IMR-90 (cell line): ENCODE measurements at regions not wholly inside any gene's neighbourhood (a gene's known extent, or its start where the extent isn't known, plus 50 kb on each side); places are given as distances from the start of the nearest gene placed in this dataset.

Source experiments
- ATAC-seq: fragments of 200-7000 bp; cut with Tn5 transposase; 2 replicates; pipeline ENCODE4 v1.9.1; 2020; ENCODE audit warnings: low read depth, mild to moderate bottlenecking, moderate library complexity
- BruUV-seq: library from RNA; stranded (reverse); fragments of 400-500 nt; replicated peaks from 2 replicates; lab custom pipeline; 2021; lab: Mats Ljungman, UMichigan
- CTCF ChIA-PET: fragments of 300-600 bp; formaldehyde crosslinking; extraction: SDS; loops from one replicate; lab custom pipeline; 2021; ENCODE audit warnings: antibody characterized with exemption; lab: Yijun Ruan, JAX
- POLR2A ChIA-PET: fragments of 300-600 bp; sonication (Branson Sonifier 250); formaldehyde crosslinking; loops from one replicate; lab custom pipeline; 2022; ENCODE audit warnings: antibody characterized with exemption; ENCODE audit not compliant: unreplicated experiment; lab: Charles Lee
- DNase-seq: peaks from one replicate; pipeline ENCODE4 v3.0.0; 2013
- H2AFZ ChIP-seq: replicated peaks from 2 replicates; pipeline ENCODE3; 2013; ENCODE audit warnings: low read length, mild to moderate bottlenecking; ENCODE audit not compliant: poor library complexity
- H2AK5ac ChIP-seq: 2 replicates; pipeline ENCODE4 v1.6.1; 2013; ENCODE audit warnings: low read depth, low read length, inconsistent platforms
- H2AK9ac ChIP-seq: replicated peaks from 2 replicates; pipeline ENCODE3; 2013; ENCODE audit warnings: mild to moderate bottlenecking, low read depth, low read length, moderate library complexity; ENCODE audit not compliant: poor library complexity
- H2BK120ac ChIP-seq: 2 replicates; pipeline ENCODE4 v1.6.1; 2013; ENCODE audit warnings: low read depth, low read length, inconsistent platforms
- H2BK15ac ChIP-seq: 3 replicates; pipeline ENCODE4 v1.6.1; 2013; ENCODE audit warnings: low read depth, low read length, inconsistent platforms
- H2BK20ac ChIP-seq: 2 replicates; pipeline ENCODE4 v1.6.1; 2013; ENCODE audit warnings: low read depth, mild to moderate bottlenecking, inconsistent platforms, low read length, moderate library complexity
- H2BK5ac ChIP-seq: 2 replicates; pipeline ENCODE4 v1.6.1; 2013; ENCODE audit warnings: mild to moderate bottlenecking, low read depth, low read length, inconsistent platforms; ENCODE audit not compliant: poor library complexity, severe bottlenecking
- H3K14ac ChIP-seq: replicated peaks from 2 replicates; pipeline ENCODE4 v1.6.1; 2013; ENCODE audit warnings: low read depth, low read length, inconsistent platforms
- H3K18ac ChIP-seq: 2 replicates; pipeline ENCODE4 v1.6.1; 2013; ENCODE audit warnings: low read depth, low read length, control low read depth
- H3K23ac ChIP-seq: 2 replicates; pipeline ENCODE4 v1.6.1; 2013; ENCODE audit warnings: low read depth, low read length, inconsistent platforms
- H3K27ac ChIP-seq: 2 replicates; pipeline ENCODE4 v1.5.1; 2013; ENCODE audit warnings: mild to moderate bottlenecking, control low read depth, low read length; ENCODE audit not compliant: insufficient read depth
- H3K27me3 ChIP-seq: 2 replicates; pipeline ENCODE4 v1.6.1; 2013; ENCODE audit warnings: low read length; ENCODE audit not compliant: control insufficient read depth, insufficient read depth
- H3K36me3 ChIP-seq: 2 replicates; pipeline ENCODE4 v1.6.1; 2013; ENCODE audit warnings: low read length, mixed read lengths; ENCODE audit not compliant: control insufficient read depth, insufficient read depth
- H3K4ac ChIP-seq: 2 replicates; pipeline ENCODE4 v1.6.1; 2013; ENCODE audit warnings: low read depth, low read length, inconsistent platforms
- H3K4me1 ChIP-seq: 2 replicates; pipeline ENCODE4 v1.6.1; 2013; ENCODE audit warnings: low read length, mixed read lengths; ENCODE audit not compliant: control insufficient read depth, insufficient read depth
- H3K4me2 ChIP-seq: 2 replicates; pipeline ENCODE4 v1.6.1; 2013; ENCODE audit warnings: low read depth, mild to moderate bottlenecking, control low read depth, low read length, moderate library complexity
- H3K4me3 ChIP-seq: 2 replicates; pipeline ENCODE4 v1.5.1; 2013; ENCODE audit warnings: low read depth, mild to moderate bottlenecking, control low read depth, low read length, moderate library complexity; ENCODE audit not compliant: insufficient read depth
- H3K56ac ChIP-seq: 2 replicates; pipeline ENCODE4 v1.6.1; 2013; ENCODE audit warnings: low read length, inconsistent platforms; ENCODE audit not compliant: insufficient read depth; ENCODE audit errors: extremely low read depth
- H3K79me1 ChIP-seq, 2 experiments: 2 replicates each; pipeline ENCODE4 v1.6.1; 2013; ENCODE audit warnings: low read length in 2 of 2, inconsistent platforms in 1 of 2, low read depth in 1 of 2
- H3K9ac ChIP-seq: 2 replicates; pipeline ENCODE4 v1.6.1; 2013; ENCODE audit warnings: low read depth, low read length, control low read depth
- H3K9me1 ChIP-seq: 2 replicates; pipeline ENCODE4 v1.6.1; 2013; ENCODE audit warnings: low read length, inconsistent platforms; ENCODE audit not compliant: insufficient read depth
- H3K9me3 ChIP-seq: 2 replicates; pipeline ENCODE4 v1.6.1; 2013; ENCODE audit warnings: low read length; ENCODE audit not compliant: control insufficient read depth, insufficient read depth
- H4K20me1 ChIP-seq: 2 replicates; pipeline ENCODE4 v1.6.1; 2013; ENCODE audit warnings: low read length, inconsistent platforms; ENCODE audit not compliant: insufficient read depth
- H4K5ac ChIP-seq: 2 replicates; pipeline ENCODE4 v1.6.1; 2013; ENCODE audit warnings: mild to moderate bottlenecking, low read depth, low read length, control low read depth
- H4K8ac ChIP-seq, 2 experiments: 2 replicates each; pipeline ENCODE4 v1.6.1; 2013; ENCODE audit warnings: low read depth in 2 of 2, low read length in 2 of 2, control low read depth in 1 of 2, inconsistent platforms in 1 of 2
- H4K91ac ChIP-seq: 2 replicates; pipeline ENCODE4 v1.6.1; 2013; ENCODE audit warnings: low read depth, low read length, inconsistent platforms; ENCODE audit not compliant: insufficient read depth
- BHLHE40 ChIP-seq: fragments of 150-350 bp; IDR thresholded peaks from 2 replicates; pipeline ENCODE4 v1.6.1; 2016; ENCODE audit warnings: mild to moderate bottlenecking, low read depth, low read length
- CEBPB ChIP-seq: IDR thresholded peaks from 2 replicates; pipeline ENCODE4 v1.6.1; 2012; ENCODE audit warnings: low read depth, low read length, improper control_type of control experiment
- CHD1 ChIP-seq: IDR thresholded peaks from 2 replicates; pipeline ENCODE4 v1.6.1; 2012; ENCODE audit warnings: low read depth, low read length, improper control_type of control experiment
- FOS ChIP-seq: fragments of 150-350 bp; IDR thresholded peaks from 2 replicates; pipeline ENCODE4 v1.6.1; 2016; ENCODE audit warnings: low read depth, low read length
- MAFK ChIP-seq: IDR thresholded peaks from 2 replicates; pipeline ENCODE4 v1.6.1; 2012; ENCODE audit warnings: low read depth, low read length, improper control_type of control experiment
- MXI1 ChIP-seq: IDR thresholded peaks from 2 replicates; pipeline ENCODE4 v1.6.1; 2012; ENCODE audit warnings: low read depth, mild to moderate bottlenecking, low read length, moderate library complexity, borderline replicate concordance
- NFE2L2 ChIP-seq: fragments of 150-350 bp; IDR thresholded peaks from 2 replicates; pipeline ENCODE4 v1.6.1; 2016; ENCODE audit warnings: low read depth, mild to moderate bottlenecking, low read length
- RAD21 ChIP-seq: IDR thresholded peaks from 2 replicates; pipeline ENCODE4 v1.6.1; 2012; ENCODE audit warnings: low read length, improper control_type of control experiment
- RCOR1 ChIP-seq: IDR thresholded peaks from 2 replicates; pipeline ENCODE4 v1.6.1; 2012; ENCODE audit warnings: mild to moderate bottlenecking, low read length, improper control_type of control experiment; ENCODE audit not compliant: insufficient replicate concordance
- RFX5 ChIP-seq: IDR thresholded peaks from 2 replicates; pipeline ENCODE4 v1.8.0; 2012; ENCODE audit warnings: low read depth, mild to moderate bottlenecking, low read length, moderate library complexity
- SMC3 ChIP-seq: fragments of 150-350 bp; IDR thresholded peaks from 2 replicates; pipeline ENCODE4 v1.6.1; 2016; ENCODE audit warnings: low read depth, mild to moderate bottlenecking, antibody characterized with exemption, low read length, moderate library complexity
- WGBS, 2 experiments: methylation state at CpG; one replicate each; pipeline versions ENCODE4 v1.1.5 to v1.1.7; 2013; ENCODE audit warnings: missing lambda C conversion rate in 2 of 2; ENCODE audit not compliant: insufficient read length in 1 of 2; ENCODE audit errors: extremely low coverage in 2 of 2; 5-methylcytosine and 5-hydroxymethylcytosine counted together
- dilution Hi-C: fragments of 300-500 bp; cut with HindIII; formaldehyde crosslinking; loops from one replicate; pipeline ENCODE4 v1.14.3; 2018; ENCODE audit warnings: low sequenced_read_pairs; ENCODE audit not compliant: unreplicated experiment
- in situ Hi-C: fragments of 300-500 bp; cut with MboI; formaldehyde crosslinking; loops from 3 replicates; pipeline ENCODE4 v1.14.3; 2019; ENCODE audit warnings: low sequenced_read_pairs, inconsistent platforms, mixed read lengths
- intact Hi-C: fragments of 100-400 bp; cut with micrococcal nuclease; formaldehyde crosslinking; loops from 2 replicates; pipeline ENCODE4 v1.10.0; 2022
- TF ChIP-seq, protein P1 (sequence below): conservative IDR thresholded peaks from 2 replicates; pipeline ENCODE4 v1.5.1; 2012; ENCODE audit warnings: mild to moderate bottlenecking, low read depth, low read length, improper control_type of control experiment
- TF ChIP-seq, protein P2 (sequence below): fragments of 150-350 bp; IDR thresholded peaks from 2 replicates; pipeline ENCODE4 v1.6.1; 2017; ENCODE audit warnings: mild to moderate bottlenecking, antibody characterized with exemption, low read length, low read depth
- TF ChIP-seq, protein P3 (sequence below): fragments of 150-350 bp; IDR thresholded peaks from 2 replicates; pipeline ENCODE4 v1.6.1; 2016; ENCODE audit warnings: low read depth, mild to moderate bottlenecking, low read length, moderate library complexity, borderline replicate concordance

DNA sequence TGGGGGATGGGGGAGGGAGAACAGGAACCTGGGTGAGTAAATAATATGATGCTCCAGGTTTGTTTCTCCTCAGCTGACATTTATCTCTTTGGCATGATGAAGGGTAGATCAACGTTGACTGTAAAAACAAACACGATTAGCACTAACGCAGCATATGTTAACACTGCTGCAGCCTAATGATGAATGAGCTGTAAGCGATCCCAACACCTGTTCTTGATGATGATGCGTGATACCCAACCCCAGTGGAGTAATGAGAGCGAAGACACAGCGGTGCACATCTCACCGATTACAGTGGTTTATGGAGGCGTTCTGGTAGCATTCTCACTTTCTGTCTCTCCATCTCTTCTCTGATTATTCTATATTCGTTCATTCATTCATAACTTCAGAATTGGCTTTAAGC lies 640.4 kb downstream of the USP25 start:
- no peaks in the 10 kb centered on the region for H3K79me1 ChIP-seq
- no peak overlapping the region for H2BK15ac ChIP-seq
- H2BK20ac ChIP-seq: no peak overlapping the region
- ChIA-PET POLR2A (no interaction called here), CTCF (no interaction called here)
- no peak overlapping the region for H2AFZ ChIP-seq
- H4K91ac ChIP-seq: no peak overlapping the region
- no peaks in the 10 kb centered on the region for H3K9me1 ChIP-seq
- no peak overlapping the region for H2AK5ac ChIP-seq
- H3K14ac ChIP-seq: no peak overlapping the region
- no peaks in the 10 kb centered on the region for H3K4me1 ChIP-seq
- no peaks in the 10 kb centered on the region for H3K36me3 ChIP-seq
- no peak overlapping the region for H3K27ac ChIP-seq
- H2AK9ac ChIP-seq: no peak overlapping the region
- no peak overlapping the region for H3K4me3 ChIP-seq
- no peaks in the 10 kb centered on the region for H3K27me3 ChIP-seq
- H3K9me3 ChIP-seq: no peaks in the 10 kb centered on the region
- no CpG with 5 or more reads among the region's 10 CpGs for WGBS, 2 experiments
- no peak overlapping the region for H3K56ac ChIP-seq
- intact Hi-C loops: no loop called here
- no peak overlapping the region for H3K18ac ChIP-seq
- dilution Hi-C loops: no loop called here
- H4K5ac ChIP-seq: no peak overlapping the region
- no peak overlapping the region for H4K8ac ChIP-seq
- H3K4ac ChIP-seq: no peak overlapping the region
- no peak overlapping the region for H2BK120ac ChIP-seq
- no peak overlapping the region for H3K4me2 ChIP-seq
- ATAC-seq (no peak), DNase-seq (no peak)
- no TSS peak for BruUV-seq
- TF ChIP-seq, protein P1, sequence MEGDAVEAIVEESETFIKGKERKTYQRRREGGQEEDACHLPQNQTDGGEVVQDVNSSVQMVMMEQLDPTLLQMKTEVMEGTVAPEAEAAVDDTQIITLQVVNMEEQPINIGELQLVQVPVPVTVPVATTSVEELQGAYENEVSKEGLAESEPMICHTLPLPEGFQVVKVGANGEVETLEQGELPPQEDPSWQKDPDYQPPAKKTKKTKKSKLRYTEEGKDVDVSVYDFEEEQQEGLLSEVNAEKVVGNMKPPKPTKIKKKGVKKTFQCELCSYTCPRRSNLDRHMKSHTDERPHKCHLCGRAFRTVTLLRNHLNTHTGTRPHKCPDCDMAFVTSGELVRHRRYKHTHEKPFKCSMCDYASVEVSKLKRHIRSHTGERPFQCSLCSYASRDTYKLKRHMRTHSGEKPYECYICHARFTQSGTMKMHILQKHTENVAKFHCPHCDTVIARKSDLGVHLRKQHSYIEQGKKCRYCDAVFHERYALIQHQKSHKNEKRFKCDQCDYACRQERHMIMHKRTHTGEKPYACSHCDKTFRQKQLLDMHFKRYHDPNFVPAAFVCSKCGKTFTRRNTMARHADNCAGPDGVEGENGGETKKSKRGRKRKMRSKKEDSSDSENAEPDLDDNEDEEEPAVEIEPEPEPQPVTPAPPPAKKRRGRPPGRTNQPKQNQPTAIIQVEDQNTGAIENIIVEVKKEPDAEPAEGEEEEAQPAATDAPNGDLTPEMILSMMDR: no peak
- TF ChIP-seq FOS (no peak), MXI1 (no peak), BHLHE40 (no peak), RCOR1 (no peak), CEBPB (no peak), SMC3 (no peak), CHD1 (no peak), RAD21 (no peak), NFE2L2 (no peak), MAFK (no peak), RFX5 (no peak)
- TF ChIP-seq, protein P2, sequence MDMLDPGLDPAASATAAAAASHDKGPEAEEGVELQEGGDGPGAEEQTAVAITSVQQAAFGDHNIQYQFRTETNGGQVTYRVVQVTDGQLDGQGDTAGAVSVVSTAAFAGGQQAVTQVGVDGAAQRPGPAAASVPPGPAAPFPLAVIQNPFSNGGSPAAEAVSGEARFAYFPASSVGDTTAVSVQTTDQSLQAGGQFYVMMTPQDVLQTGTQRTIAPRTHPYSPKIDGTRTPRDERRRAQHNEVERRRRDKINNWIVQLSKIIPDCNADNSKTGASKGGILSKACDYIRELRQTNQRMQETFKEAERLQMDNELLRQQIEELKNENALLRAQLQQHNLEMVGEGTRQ: no peak
- TF ChIP-seq, protein P3, sequence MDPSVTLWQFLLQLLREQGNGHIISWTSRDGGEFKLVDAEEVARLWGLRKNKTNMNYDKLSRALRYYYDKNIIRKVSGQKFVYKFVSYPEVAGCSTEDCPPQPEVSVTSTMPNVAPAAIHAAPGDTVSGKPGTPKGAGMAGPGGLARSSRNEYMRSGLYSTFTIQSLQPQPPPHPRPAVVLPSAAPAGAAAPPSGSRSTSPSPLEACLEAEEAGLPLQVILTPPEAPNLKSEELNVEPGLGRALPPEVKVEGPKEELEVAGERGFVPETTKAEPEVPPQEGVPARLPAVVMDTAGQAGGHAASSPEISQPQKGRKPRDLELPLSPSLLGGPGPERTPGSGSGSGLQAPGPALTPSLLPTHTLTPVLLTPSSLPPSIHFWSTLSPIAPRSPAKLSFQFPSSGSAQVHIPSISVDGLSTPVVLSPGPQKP: no peak
- no peak overlapping the region for H2BK5ac ChIP-seq
- in situ Hi-C loops: no loop called here
- H3K23ac ChIP-seq: no peak overlapping the region
- H3K9ac ChIP-seq: no peak overlapping the region
- H4K20me1 ChIP-seq: no peaks in the 10 kb centered on the region
